ENCODE measurements at regions not wholly inside any gene's neighbourhood (a gene's known extent, or its start where the extent isn't known, plus 50 kb on each side); places are given as distances from the start of the nearest gene placed in this dataset.

DNA sequence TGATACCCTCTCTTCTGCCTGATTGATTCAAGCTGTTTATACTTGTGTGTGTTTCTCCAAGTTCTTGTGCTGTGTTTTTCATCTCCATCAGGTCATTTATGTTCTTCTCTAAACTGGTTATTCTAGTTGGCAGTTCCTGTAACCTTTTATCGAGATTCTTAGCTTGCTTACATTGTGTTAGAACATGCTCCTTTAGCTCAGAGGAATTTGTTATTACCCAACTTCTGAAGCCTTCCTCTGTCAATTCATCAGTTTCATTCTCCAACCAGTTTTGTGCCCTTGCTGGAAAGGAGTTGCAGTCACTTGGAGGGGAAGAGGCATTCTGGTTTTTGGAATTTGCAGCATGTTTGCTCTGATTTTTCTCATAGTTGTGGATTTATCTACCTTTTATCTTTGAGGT, 126.2 kb upstream of the FTMT start:
- Histone ChIP-seq H3K79me1 (ENCODE audit: low read depth in 1 of 2, low read length in 2 of 2) (no peaks in the 10 kb centered on the region), H3K9me3 (ENCODE audit: control insufficient read depth, insufficient read depth, low read length) (no peaks in the 10 kb centered on the region), H2AFZ (replicated peaks; ENCODE audit: low read length, poor library complexity) (no peak overlapping the region), H3K9me1 (ENCODE audit: insufficient read depth, low read length) (no peaks in the 10 kb centered on the region), H4K5ac (ENCODE audit: low read depth, low read length) (no peak overlapping the region), H4K20me1 (ENCODE audit: insufficient read depth, low read length) (no peaks in the 10 kb centered on the region), H3K18ac (ENCODE audit: low read depth, low read length) (no peak overlapping the region), H2AK9ac (replicated peaks; ENCODE audit: low read depth, low read length, poor library complexity) (no peak overlapping the region), H3K4me3 (ENCODE audit: insufficient read depth, low read depth, low read length) (no peak overlapping the region), H4K91ac (ENCODE audit: insufficient read depth, low read depth, low read length) (no peak overlapping the region), H2BK15ac (ENCODE audit: low read depth, low read length) (no peak overlapping the region), H2AK5ac (ENCODE audit: low read depth, low read length) (no peak overlapping the region), H3K36me3 (ENCODE audit: control insufficient read depth, insufficient read depth, low read length) (no peaks in the 10 kb centered on the region), H3K4me2 (ENCODE audit: low read depth, low read length) (no peak overlapping the region), H3K23ac (ENCODE audit: low read depth, low read length) (no peak overlapping the region), H4K8ac (ENCODE audit: low read depth in 2 of 2, low read length in 2 of 2) (no peak overlapping the region), H3K4me1 (ENCODE audit: control insufficient read depth, insufficient read depth, low read length) (no peaks in the 10 kb centered on the region), H2BK5ac (ENCODE audit: low read depth, low read length, poor library complexity, severe bottlenecking) (no peak overlapping the region), H3K14ac (replicated peaks; ENCODE audit: low read depth, low read length) (no peak overlapping the region), H3K9ac (ENCODE audit: low read depth, low read length) (no peak overlapping the region), H2BK20ac (ENCODE audit: low read depth, low read length) (no peak overlapping the region), H3K56ac (ENCODE audit: extremely low read depth, insufficient read depth, low read length) (no peak overlapping the region), H3K27me3 (ENCODE audit: control insufficient read depth, insufficient read depth, low read length) (no peaks in the 10 kb centered on the region), H3K27ac (ENCODE audit: insufficient read depth, low read length) (no peak overlapping the region), H3K4ac (ENCODE audit: low read depth, low read length) (no peak overlapping the region), H2BK120ac (ENCODE audit: low read depth, low read length) (no peak overlapping the region)
- ATAC-seq (ENCODE audit: low read depth) (no peak), DNase-seq (no peak)
- TF ChIP-seq RFX5 (IDR thresholded peaks at IDR 0.05; ENCODE audit: low read depth, low read length), result no peak
- no peak for TF ChIP-seq POLR2A (IDR thresholded peaks at IDR 0.05; ENCODE audit: low read depth, low read length)
- TF ChIP-seq CHD1 (IDR thresholded peaks at IDR 0.05; ENCODE audit: low read depth, low read length), result no peak
- TF ChIP-seq RAD21 (IDR thresholded peaks at IDR 0.05; ENCODE audit: low read length), result no peak
- TF ChIP-seq MXI1 (IDR thresholded peaks at IDR 0.05; ENCODE audit: borderline replicate concordance, low read depth, low read length), result no peak
- no peak for TF ChIP-seq SMC3 (IDR thresholded peaks at IDR 0.05; ENCODE audit: low read depth, low read length)
- no peak for TF ChIP-seq CEBPB (IDR thresholded peaks at IDR 0.05; ENCODE audit: low read depth, low read length)
- no peak for TF ChIP-seq FOS (IDR thresholded peaks at IDR 0.05; ENCODE audit: low read depth, low read length)
- no peak for TF ChIP-seq MAZ (IDR thresholded peaks at IDR 0.05; ENCODE audit: borderline replicate concordance, low read depth, low read length)
- TF ChIP-seq NFE2L2 (IDR thresholded peaks at IDR 0.05; ENCODE audit: low read depth, low read length), result no peak
- TF ChIP-seq, protein P1, sequence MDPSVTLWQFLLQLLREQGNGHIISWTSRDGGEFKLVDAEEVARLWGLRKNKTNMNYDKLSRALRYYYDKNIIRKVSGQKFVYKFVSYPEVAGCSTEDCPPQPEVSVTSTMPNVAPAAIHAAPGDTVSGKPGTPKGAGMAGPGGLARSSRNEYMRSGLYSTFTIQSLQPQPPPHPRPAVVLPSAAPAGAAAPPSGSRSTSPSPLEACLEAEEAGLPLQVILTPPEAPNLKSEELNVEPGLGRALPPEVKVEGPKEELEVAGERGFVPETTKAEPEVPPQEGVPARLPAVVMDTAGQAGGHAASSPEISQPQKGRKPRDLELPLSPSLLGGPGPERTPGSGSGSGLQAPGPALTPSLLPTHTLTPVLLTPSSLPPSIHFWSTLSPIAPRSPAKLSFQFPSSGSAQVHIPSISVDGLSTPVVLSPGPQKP (IDR thresholded peaks at IDR 0.05; ENCODE audit: borderline replicate concordance, low read depth, low read length), result no peak
- no peak for TF ChIP-seq MAFK (IDR thresholded peaks at IDR 0.05; ENCODE audit: low read depth, low read length)
- TF ChIP-seq, protein P2, sequence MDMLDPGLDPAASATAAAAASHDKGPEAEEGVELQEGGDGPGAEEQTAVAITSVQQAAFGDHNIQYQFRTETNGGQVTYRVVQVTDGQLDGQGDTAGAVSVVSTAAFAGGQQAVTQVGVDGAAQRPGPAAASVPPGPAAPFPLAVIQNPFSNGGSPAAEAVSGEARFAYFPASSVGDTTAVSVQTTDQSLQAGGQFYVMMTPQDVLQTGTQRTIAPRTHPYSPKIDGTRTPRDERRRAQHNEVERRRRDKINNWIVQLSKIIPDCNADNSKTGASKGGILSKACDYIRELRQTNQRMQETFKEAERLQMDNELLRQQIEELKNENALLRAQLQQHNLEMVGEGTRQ (IDR thresholded peaks at IDR 0.05; ENCODE audit: low read depth, low read length), result no peak
- dilution Hi-C loops (cut with HindIII; ENCODE audit: low sequenced_read_pairs, unreplicated experiment) (no loop called here), intact Hi-C loops (cut with micrococcal nuclease) (no loop called here), in situ Hi-C loops (cut with MboI; ENCODE audit: low sequenced_read_pairs) (no loop called here)
- CTCF ChIA-PET, result no interaction called here
- no CpG with 5 or more reads among the region's 1 CpG for WGBS, 2 experiments (ENCODE audit: extremely low coverage in 2 of 2, insufficient read length in 1 of 2)
- no TSS peak for BruUV-seq (replicated peaks)
- POLR2A ChIA-PET (ENCODE audit: unreplicated experiment), result no interaction called here

All from IMR-90 (cell line).